ENCODE measurements at regions not wholly inside any gene's neighbourhood (a gene's known extent, or its start where the extent isn't known, plus 50 kb on each side); places are given as distances from the start of the nearest gene placed in this dataset.

DNA sequence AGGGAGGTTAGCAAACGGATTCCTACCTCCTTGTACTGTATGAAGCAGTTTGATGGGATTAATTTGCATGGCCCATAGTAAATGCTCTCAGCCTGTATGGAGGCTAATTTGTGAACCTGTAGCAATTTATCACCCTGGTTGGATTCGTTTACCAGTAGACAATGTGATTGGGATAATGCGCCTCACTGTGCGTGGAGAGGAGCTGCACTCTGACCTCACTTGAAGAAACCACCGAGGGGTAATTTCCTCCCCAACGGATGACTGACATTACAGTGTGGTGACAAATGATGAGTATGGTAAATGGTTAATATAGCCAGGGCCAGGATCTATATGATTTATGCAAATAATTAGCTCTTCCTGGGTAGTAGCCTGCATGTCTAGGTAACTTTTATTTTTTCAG, 479.1 kb upstream of the RBFOX1 start:
- no peaks in the 10 kb centered on the region for H3K36me3 Mint-ChIP-seq (ENCODE audit: low read depth)
- peaks cover 46% of the 10 kb centered on the region for H3K9me3 Mint-ChIP-seq
- H3K27me3 Mint-ChIP-seq (ENCODE audit: low read depth) = no peaks in the 10 kb centered on the region
- H3K27ac Mint-ChIP-seq = no peak overlapping the region
- H3K4me1 Mint-ChIP-seq (ENCODE audit: low read depth) = no peaks in the 10 kb centered on the region
- DNase-seq (ENCODE audit: low spot score) = no peak
- H3K4me3 Mint-ChIP-seq = no peak overlapping the region

DNA sequence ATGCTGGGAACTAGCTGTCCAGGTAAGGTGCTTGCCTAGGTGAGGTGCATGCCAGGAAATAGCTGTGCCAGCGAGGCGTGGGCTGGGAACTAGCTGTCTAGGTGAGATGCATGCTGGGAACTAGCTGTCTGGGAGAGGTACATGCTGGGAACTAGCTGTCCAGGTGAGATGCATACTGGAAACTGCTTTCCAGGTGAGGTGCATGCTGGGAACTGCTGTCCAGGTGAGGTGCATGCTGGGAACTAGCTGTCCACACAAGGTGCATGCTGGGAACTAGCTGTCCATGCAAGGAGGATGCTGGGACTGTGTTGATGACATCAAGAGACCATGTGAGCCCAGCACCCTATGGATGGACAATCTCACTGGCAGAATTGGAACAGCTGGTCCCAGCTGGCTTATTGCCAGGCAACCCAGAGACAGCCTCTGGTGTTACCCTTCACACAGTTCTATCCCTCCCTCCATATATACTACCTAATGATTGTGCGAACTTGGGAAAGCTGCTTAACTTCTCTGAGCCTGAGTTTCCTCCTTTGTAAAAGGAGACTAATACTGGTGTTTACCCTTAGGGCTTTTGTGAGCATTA, 479.9 kb upstream of the RBFOX1 start:
- Mint-ChIP-seq H3K4me3 (no peak overlapping the region), H3K4me1 (ENCODE audit: low read depth) (no peaks in the 10 kb centered on the region), H3K27me3 (ENCODE audit: low read depth) (no peaks in the 10 kb centered on the region), H3K36me3 (ENCODE audit: low read depth) (no peaks in the 10 kb centered on the region), H3K9me3 (peaks cover 50% of the 10 kb centered on the region), H3K27ac (no peak overlapping the region)
- no peak for DNase-seq (ENCODE audit: low spot score)

DNA sequence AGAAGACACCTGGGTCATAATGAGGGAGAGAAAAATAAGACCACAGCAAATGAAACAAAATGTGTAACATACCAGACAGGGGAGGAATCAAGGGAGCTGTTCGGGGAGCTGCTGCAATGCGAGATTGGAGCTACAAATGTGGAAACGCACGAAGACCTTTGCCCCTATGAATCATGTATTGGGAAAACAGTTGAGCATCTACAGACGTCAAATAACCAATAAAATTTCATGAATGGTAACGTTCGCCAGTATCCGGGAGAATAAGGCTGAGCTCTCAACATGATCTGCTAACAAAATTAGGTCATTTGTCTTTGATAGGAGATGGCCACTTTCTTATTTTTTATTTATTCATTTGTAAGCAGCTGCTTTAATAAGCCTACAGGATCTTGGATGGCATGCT, 486.2 kb upstream of the RBFOX1 start:
- no peak overlapping the region for H3K4me3 Mint-ChIP-seq
- H3K27ac Mint-ChIP-seq = no peak overlapping the region
- peaks cover 66% of the 10 kb centered on the region for H3K9me3 Mint-ChIP-seq
- H3K27me3 Mint-ChIP-seq (ENCODE audit: low read depth) = no peaks in the 10 kb centered on the region
- no peak for DNase-seq (ENCODE audit: low spot score)
- H3K4me1 Mint-ChIP-seq (ENCODE audit: low read depth) = no peaks in the 10 kb centered on the region
- no peaks in the 10 kb centered on the region for H3K36me3 Mint-ChIP-seq (ENCODE audit: low read depth)

GRCh38 chr16:6841392-6841791, 491.3 kb upstream of the RBFOX1 start:
- H3K4me1 Mint-ChIP-seq (ENCODE audit: low read depth) = no peaks in the 10 kb centered on the region
- no peak overlapping the region for H3K4me3 Mint-ChIP-seq
- DNase-seq (ENCODE audit: low spot score) = no peak
- peaks cover 65% of the 10 kb centered on the region for H3K9me3 Mint-ChIP-seq
- no peaks in the 10 kb centered on the region for H3K27me3 Mint-ChIP-seq (ENCODE audit: low read depth)
- H3K36me3 Mint-ChIP-seq (ENCODE audit: low read depth) = no peaks in the 10 kb centered on the region
- no peak overlapping the region for H3K27ac Mint-ChIP-seq

DNA sequence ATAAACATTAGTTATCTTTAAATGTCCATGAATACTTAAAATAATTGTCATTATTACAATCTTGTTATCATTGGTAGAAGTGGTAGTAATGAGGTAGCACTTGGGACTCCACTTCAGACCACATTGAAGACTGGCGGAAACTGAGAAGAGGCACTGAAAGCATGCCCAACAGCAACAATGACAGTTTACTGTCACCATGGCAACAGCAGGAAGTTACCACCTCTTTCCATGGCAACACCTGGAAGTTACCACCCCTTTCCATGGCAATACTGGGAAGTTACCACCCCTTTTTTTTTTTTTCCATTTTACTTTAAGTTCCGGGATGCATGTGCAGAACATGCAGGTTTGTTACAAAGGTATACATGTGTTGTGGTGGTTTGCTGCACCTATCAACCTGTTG, 494.9 kb upstream of the RBFOX1 start:
- no peak for DNase-seq (ENCODE audit: low spot score)
- no peak overlapping the region for H3K27ac Mint-ChIP-seq
- H3K36me3 Mint-ChIP-seq (ENCODE audit: low read depth) = no peaks in the 10 kb centered on the region
- no peaks in the 10 kb centered on the region for H3K27me3 Mint-ChIP-seq (ENCODE audit: low read depth)
- H3K4me1 Mint-ChIP-seq (ENCODE audit: low read depth) = no peaks in the 10 kb centered on the region
- peaks cover 44% of the 10 kb centered on the region for H3K9me3 Mint-ChIP-seq
- no peak overlapping the region for H3K4me3 Mint-ChIP-seq

- no peaks in the 10 kb centered on the region for H3K27me3 Mint-ChIP-seq (ENCODE audit: low read depth)
- no peak overlapping the region for H3K27ac Mint-ChIP-seq
- peaks cover 48% of the 10 kb centered on the region for H3K9me3 Mint-ChIP-seq
- no peak overlapping the region for H3K4me3 Mint-ChIP-seq
- no peak for DNase-seq (ENCODE audit: low spot score)
- no peaks in the 10 kb centered on the region for H3K4me1 Mint-ChIP-seq (ENCODE audit: low read depth)
- no peaks in the 10 kb centered on the region for H3K36me3 Mint-ChIP-seq (ENCODE audit: low read depth)
Observed at GRCh38 chr16:6836766-6837165, 495.9 kb upstream of the RBFOX1 start.

DNA sequence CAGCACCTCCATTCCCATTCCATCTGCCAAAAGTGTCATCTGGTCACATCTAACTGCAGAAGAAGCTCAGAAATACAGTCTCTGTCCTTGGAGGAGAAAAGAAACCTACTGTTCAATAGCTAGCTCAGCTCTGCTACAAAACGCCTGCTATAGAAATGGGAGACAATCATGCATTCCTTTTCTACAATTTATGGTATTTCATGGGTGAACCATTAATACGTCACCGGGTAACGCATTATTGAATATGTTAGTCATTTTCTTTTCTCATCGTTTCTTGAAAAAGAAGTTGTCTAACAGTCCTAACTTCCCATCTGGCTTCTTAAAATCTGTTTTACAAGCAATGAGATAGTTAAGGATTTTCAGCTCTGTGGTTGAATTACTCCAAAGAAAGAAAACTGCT, 496.7 kb upstream of the RBFOX1 start:
- DNase-seq (ENCODE audit: low spot score) = no peak
- H3K4me1 Mint-ChIP-seq (ENCODE audit: low read depth) = no peaks in the 10 kb centered on the region
- peaks cover 47% of the 10 kb centered on the region for H3K9me3 Mint-ChIP-seq
- no peak overlapping the region for H3K27ac Mint-ChIP-seq
- no peak overlapping the region for H3K4me3 Mint-ChIP-seq
- no peaks in the 10 kb centered on the region for H3K27me3 Mint-ChIP-seq (ENCODE audit: low read depth)
- no peaks in the 10 kb centered on the region for H3K36me3 Mint-ChIP-seq (ENCODE audit: low read depth)

GRCh38 chr16:6835516-6835915, 497.1 kb upstream of the RBFOX1 start:
- no peaks in the 10 kb centered on the region for H3K27me3 Mint-ChIP-seq (ENCODE audit: low read depth)
- peaks cover 51% of the 10 kb centered on the region for H3K9me3 Mint-ChIP-seq
- DNase-seq (ENCODE audit: low spot score) = no peak
- H3K36me3 Mint-ChIP-seq (ENCODE audit: low read depth) = no peaks in the 10 kb centered on the region
- H3K4me3 Mint-ChIP-seq = no peak overlapping the region
- no peak overlapping the region for H3K27ac Mint-ChIP-seq
- no peaks in the 10 kb centered on the region for H3K4me1 Mint-ChIP-seq (ENCODE audit: low read depth)

DNA sequence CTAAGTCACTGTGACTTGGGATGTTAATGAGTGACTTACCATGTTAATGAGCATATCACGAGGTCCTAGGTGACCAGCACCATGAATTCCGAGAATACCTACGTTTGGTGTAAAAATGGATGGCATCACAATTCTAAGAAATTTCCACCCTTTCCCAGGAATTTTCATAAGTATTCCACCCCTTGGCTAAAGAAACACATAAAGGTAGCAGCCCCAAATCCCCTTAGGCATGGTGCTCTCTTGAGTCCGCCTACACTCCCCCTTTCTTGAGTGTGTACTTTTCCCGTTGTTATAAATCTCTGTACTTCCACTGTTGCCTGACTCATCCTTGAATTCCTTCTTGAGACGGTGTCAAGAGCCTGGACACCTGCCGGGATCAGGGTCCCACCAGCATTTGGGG, 504.0 kb upstream of the RBFOX1 start:
- no peaks in the 10 kb centered on the region for H3K27me3 Mint-ChIP-seq (ENCODE audit: low read depth)
- no peak overlapping the region for H3K4me3 Mint-ChIP-seq
- peaks cover 52% of the 10 kb centered on the region for H3K9me3 Mint-ChIP-seq
- no peaks in the 10 kb centered on the region for H3K4me1 Mint-ChIP-seq (ENCODE audit: low read depth)
- H3K27ac Mint-ChIP-seq = no peak overlapping the region
- DNase-seq (ENCODE audit: low spot score) = no peak
- H3K36me3 Mint-ChIP-seq (ENCODE audit: low read depth) = no peaks in the 10 kb centered on the region

GRCh38 chr16:6827931-6828330, 504.7 kb upstream of the RBFOX1 start:
- Mint-ChIP-seq H3K27ac (no peak overlapping the region), H3K4me3 (no peak overlapping the region), H3K4me1 (ENCODE audit: low read depth) (no peaks in the 10 kb centered on the region), H3K36me3 (ENCODE audit: low read depth) (no peaks in the 10 kb centered on the region), H3K27me3 (ENCODE audit: low read depth) (no peaks in the 10 kb centered on the region), H3K9me3 (peaks cover 52% of the 10 kb centered on the region)
- no peak for DNase-seq (ENCODE audit: low spot score)

DNA sequence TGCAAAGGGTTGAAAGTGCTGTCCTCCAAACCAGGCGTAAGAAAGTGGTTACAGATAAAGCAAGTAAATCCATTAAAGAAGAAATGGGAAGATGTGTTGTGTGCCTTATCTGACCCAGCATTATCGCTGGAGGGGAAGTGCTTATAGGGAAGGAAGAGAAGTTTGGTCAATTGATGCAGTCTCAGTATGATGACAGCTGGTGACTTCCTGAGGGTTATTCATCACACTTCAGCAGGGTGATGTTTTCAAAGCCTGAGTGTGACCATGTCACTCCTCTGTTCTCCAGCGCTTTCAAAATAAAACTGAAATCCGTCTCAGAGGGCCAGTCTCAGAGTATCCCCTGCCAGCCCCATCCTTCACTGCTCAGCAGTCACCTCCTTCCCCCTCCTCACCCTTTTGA, 505.4 kb upstream of the RBFOX1 start:
- H3K27me3 Mint-ChIP-seq (ENCODE audit: low read depth) = no peaks in the 10 kb centered on the region
- H3K9me3 Mint-ChIP-seq = peaks cover 56% of the 10 kb centered on the region
- DNase-seq (ENCODE audit: low spot score) = no peak
- no peaks in the 10 kb centered on the region for H3K4me1 Mint-ChIP-seq (ENCODE audit: low read depth)
- no peaks in the 10 kb centered on the region for H3K36me3 Mint-ChIP-seq (ENCODE audit: low read depth)
- no peak overlapping the region for H3K4me3 Mint-ChIP-seq
- no peak overlapping the region for H3K27ac Mint-ChIP-seq

DNA sequence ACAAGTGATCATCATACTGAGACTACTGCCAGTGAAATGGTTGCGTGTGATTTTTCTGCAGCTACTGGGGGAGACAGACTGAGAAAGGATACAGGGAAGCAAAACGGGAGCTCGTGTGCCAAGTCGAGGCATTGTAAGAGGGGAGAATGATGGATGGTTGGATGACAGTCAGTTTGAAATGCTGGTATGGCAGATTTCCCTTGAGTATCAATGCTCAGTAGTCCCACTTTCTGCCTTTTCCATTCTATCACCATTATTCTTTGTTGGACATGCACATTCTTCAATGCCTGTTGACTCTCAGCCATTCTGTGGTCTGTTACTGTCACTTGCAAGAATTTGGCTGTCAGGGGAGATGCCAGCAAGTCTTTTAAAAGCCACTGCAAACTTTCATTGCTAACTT, 510.6 kb upstream of the RBFOX1 start:
- Mint-ChIP-seq H3K9me3 (peaks cover 57% of the 10 kb centered on the region), H3K27ac (no peak overlapping the region), H3K27me3 (ENCODE audit: low read depth) (no peaks in the 10 kb centered on the region), H3K4me1 (ENCODE audit: low read depth) (no peaks in the 10 kb centered on the region), H3K36me3 (ENCODE audit: low read depth) (no peaks in the 10 kb centered on the region), H3K4me3 (no peak overlapping the region)
- no peak for DNase-seq (ENCODE audit: low spot score)

DNA sequence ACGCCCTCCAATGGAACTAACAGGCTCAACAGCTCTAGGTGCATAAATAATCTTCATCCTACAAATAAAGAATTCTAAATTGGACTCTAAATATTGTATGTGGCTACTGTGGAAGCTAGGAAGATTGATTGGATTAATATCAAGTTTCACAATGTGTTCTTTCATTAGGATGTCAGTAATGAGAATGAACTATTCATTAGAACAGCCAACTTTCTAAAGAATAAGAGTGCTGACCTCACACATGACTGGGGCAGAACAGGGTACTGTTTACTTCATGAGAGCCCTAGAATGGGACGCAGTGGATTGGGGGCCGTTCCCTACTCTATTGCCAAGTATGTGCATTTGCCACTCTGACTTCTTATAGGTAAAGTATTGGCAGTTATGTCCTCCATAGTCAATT, 528.2 kb upstream of the RBFOX1 start:
- no peak overlapping the region for H3K4me3 Mint-ChIP-seq
- DNase-seq (ENCODE audit: low spot score) = no peak
- peaks cover 33% of the 10 kb centered on the region for H3K9me3 Mint-ChIP-seq
- no peaks in the 10 kb centered on the region for H3K36me3 Mint-ChIP-seq (ENCODE audit: low read depth)
- no peaks in the 10 kb centered on the region for H3K27me3 Mint-ChIP-seq (ENCODE audit: low read depth)
- no peak overlapping the region for H3K27ac Mint-ChIP-seq
- no peaks in the 10 kb centered on the region for H3K4me1 Mint-ChIP-seq (ENCODE audit: low read depth)

GRCh38 chr16:6803176-6803575, 529.5 kb upstream of the RBFOX1 start:
- no peak for DNase-seq (ENCODE audit: low spot score)
- Mint-ChIP-seq H3K4me1 (ENCODE audit: low read depth) (no peaks in the 10 kb centered on the region), H3K36me3 (ENCODE audit: low read depth) (no peaks in the 10 kb centered on the region), H3K4me3 (no peak overlapping the region), H3K27ac (no peak overlapping the region), H3K27me3 (ENCODE audit: low read depth) (no peaks in the 10 kb centered on the region), H3K9me3 (peaks cover 36% of the 10 kb centered on the region)

DNA sequence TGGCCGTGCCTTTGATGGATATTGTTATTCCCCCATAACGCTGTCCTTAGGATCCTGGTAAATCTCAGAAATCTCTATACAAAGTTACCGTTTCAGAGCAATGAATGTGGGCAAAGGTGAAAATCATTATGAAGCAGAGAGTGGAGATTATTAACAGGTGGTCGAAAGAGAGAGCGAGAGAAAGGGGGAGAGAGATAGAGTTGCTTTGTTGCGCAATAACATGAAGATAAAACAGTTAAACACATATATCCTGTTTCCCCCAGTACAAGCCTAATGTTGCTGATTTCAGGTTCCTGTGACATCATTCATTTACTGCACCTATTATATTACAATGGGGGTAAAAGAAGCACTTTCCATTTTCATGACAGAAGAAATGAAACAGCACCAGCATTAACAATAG, 535.4 kb upstream of the RBFOX1 start:
- no peak overlapping the region for H3K27ac Mint-ChIP-seq
- peaks cover 53% of the 10 kb centered on the region for H3K9me3 Mint-ChIP-seq
- H3K4me3 Mint-ChIP-seq = no peak overlapping the region
- no peaks in the 10 kb centered on the region for H3K27me3 Mint-ChIP-seq (ENCODE audit: low read depth)
- no peak for DNase-seq (ENCODE audit: low spot score)
- no peaks in the 10 kb centered on the region for H3K4me1 Mint-ChIP-seq (ENCODE audit: low read depth)
- H3K36me3 Mint-ChIP-seq (ENCODE audit: low read depth) = no peaks in the 10 kb centered on the region

Data from T-helper 2 cell treated with Interferon-gamma antibody and Interleukin-4, amounts not matched to agents 5 μg/mL and 100 μg/mL, for 36 hours (primary cell).